Large intestine (tissue), 3 donors: ENCODE measurements at regions not wholly inside any gene's neighbourhood (a gene's known extent, or its start where the extent isn't known, plus 50 kb on each side); places are given as distances from the start of the nearest gene placed in this dataset.

Experiments used
- DNase-seq, 2 donors: peaks; one replicate each; pipeline versions ENCODE4 v3.0.0 to v3.0.0-alpha.2; 2013
- H3K27ac ChIP-seq: one replicate; pipeline ENCODE4 v1.5.1; 2013; ENCODE audit warnings: low read length
- H3K27me3 ChIP-seq: 2 replicates; pipeline ENCODE4 v1.6.1; 2013; ENCODE audit warnings: low read length; ENCODE audit not compliant: control insufficient read depth, insufficient read depth
- H3K36me3 ChIP-seq: 2 replicates; pipeline ENCODE4 v1.6.1; 2013; ENCODE audit warnings: low read length; ENCODE audit not compliant: control insufficient read depth, insufficient read depth
- H3K4me1 ChIP-seq: one replicate; pipeline ENCODE4 v1.6.1; 2013; ENCODE audit warnings: low read length; ENCODE audit not compliant: control insufficient read depth, insufficient read depth
- H3K4me3 ChIP-seq: one replicate; pipeline ENCODE4 v1.5.1; 2013; ENCODE audit warnings: low read length
- H3K9me3 ChIP-seq: one replicate; pipeline ENCODE4 v1.6.1; 2013; ENCODE audit warnings: mild to moderate bottlenecking, low read depth, low read length, moderate library complexity; ENCODE audit not compliant: control insufficient read depth
- WGBS: methylation state at CpG from one replicate; pipeline ENCODE4 v1.1.5; 2013; ENCODE audit warnings: low lambda C conversion rate; ENCODE audit not compliant: insufficient coverage; 5-methylcytosine and 5-hydroxymethylcytosine counted together

GRCh38 chr22:22128440-22128839 is 116.1 kb upstream of the VPREB1 start:
- DNase-seq, result no peak
- H3K9me3 ChIP-seq, result no peaks in the 10 kb centered on the region
- WGBS, result 90% methylated on average over 2 of the region's 2 CpGs
- H3K4me3 ChIP-seq, result no peak overlapping the region
- H3K27me3 ChIP-seq, result no peaks in the 10 kb centered on the region
- H3K27ac ChIP-seq, result no peak overlapping the region
- no peaks in the 10 kb centered on the region for H3K36me3 ChIP-seq
- H3K4me1 ChIP-seq, result no peaks in the 10 kb centered on the region

GRCh38 chr22:22127100-22127499 is 117.5 kb upstream of the VPREB1 start:
- no peaks in the 10 kb centered on the region for H3K9me3 ChIP-seq
- no peaks in the 10 kb centered on the region for H3K27me3 ChIP-seq
- no peak overlapping the region for H3K4me3 ChIP-seq
- no peaks in the 10 kb centered on the region for H3K36me3 ChIP-seq
- WGBS, result 70% methylated on average over 2 of the region's 5 CpGs
- no peaks in the 10 kb centered on the region for H3K4me1 ChIP-seq
- no peak overlapping the region for H3K27ac ChIP-seq
- no peak for DNase-seq

- Histone ChIP-seq H3K4me3 (no peak overlapping the region), H3K9me3 (no peaks in the 10 kb centered on the region), H3K27me3 (no peaks in the 10 kb centered on the region), H3K4me1 (no peaks in the 10 kb centered on the region), H3K27ac (no peak overlapping the region), H3K36me3 (no peaks in the 10 kb centered on the region)
- no peak for DNase-seq
- no CpG with 5 or more reads among the region's 24 CpGs for WGBS
Observed at GRCh38 chr22:22125579-22126468, 118.8 kb upstream of the VPREB1 start.

- Histone ChIP-seq H3K27ac (no peak overlapping the region), H3K36me3 (no peaks in the 10 kb centered on the region), H3K9me3 (no peaks in the 10 kb centered on the region), H3K4me1 (no peaks in the 10 kb centered on the region), H3K27me3 (no peaks in the 10 kb centered on the region), H3K4me3 (no peak overlapping the region)
- no CpG with 5 or more reads among the region's 19 CpGs for WGBS
- DNase-seq, result no peak
Observed at GRCh38 chr22:22125028-22125578, 119.5 kb upstream of the VPREB1 start.

- H3K4me1 ChIP-seq, result no peaks in the 10 kb centered on the region
- DNase-seq, result no peak
- H3K36me3 ChIP-seq, result no peaks in the 10 kb centered on the region
- no peaks in the 10 kb centered on the region for H3K9me3 ChIP-seq
- no CpG with 5 or more reads among the region's 12 CpGs for WGBS
- H3K27me3 ChIP-seq, result no peaks in the 10 kb centered on the region
- H3K27ac ChIP-seq, result no peak overlapping the region
- H3K4me3 ChIP-seq, result no peak overlapping the region
Observed at GRCh38 chr22:22124374-22124773, 120.2 kb upstream of the VPREB1 start.

- Histone ChIP-seq H3K36me3 (no peaks in the 10 kb centered on the region), H3K4me3 (no peak overlapping the region), H3K4me1 (no peaks in the 10 kb centered on the region), H3K27me3 (peaks cover 3% of the 10 kb centered on the region), H3K27ac (no peak overlapping the region), H3K9me3 (no peaks in the 10 kb centered on the region)
- no peak for DNase-seq
- WGBS, result no CpG with 5 or more reads among the region's 15 CpGs
Observed at GRCh38 chr22:22123960-22124278, 120.7 kb upstream of the VPREB1 start.

- Histone ChIP-seq H3K36me3 (no peaks in the 10 kb centered on the region), H3K4me1 (no peaks in the 10 kb centered on the region), H3K27me3 (peaks cover 5% of the 10 kb centered on the region), H3K9me3 (no peaks in the 10 kb centered on the region), H3K4me3 (no peak overlapping the region), H3K27ac (no peak overlapping the region)
- WGBS, result 75% methylated on average over 5 of the region's 16 CpGs
- DNase-seq, result no peak
Observed at GRCh38 chr22:22123118-22123959, 121.2 kb upstream of the VPREB1 start.

GRCh38 chr22:22122348-22123117 is 122.1 kb upstream of the VPREB1 start:
- Histone ChIP-seq H3K9me3 (no peaks in the 10 kb centered on the region), H3K4me3 (no peak overlapping the region), H3K4me1 (no peaks in the 10 kb centered on the region), H3K27ac (no peak overlapping the region), H3K27me3 (peaks cover 5% of the 10 kb centered on the region), H3K36me3 (no peaks in the 10 kb centered on the region)
- WGBS, result 60% methylated on average over 3 of the region's 4 CpGs
- DNase-seq, result no peak

GRCh38 chr22:22121445-22121844 is 123.1 kb upstream of the VPREB1 start:
- H3K4me1 ChIP-seq, result no peaks in the 10 kb centered on the region
- DNase-seq, result no peak
- H3K36me3 ChIP-seq, result no peaks in the 10 kb centered on the region
- no peaks in the 10 kb centered on the region for H3K9me3 ChIP-seq
- peaks cover 5% of the 10 kb centered on the region for H3K27me3 ChIP-seq
- H3K27ac ChIP-seq, result no peak overlapping the region
- no peak overlapping the region for H3K4me3 ChIP-seq

- no peaks in the 10 kb centered on the region for H3K36me3 ChIP-seq
- no peaks in the 10 kb centered on the region for H3K4me1 ChIP-seq
- H3K9me3 ChIP-seq, result no peaks in the 10 kb centered on the region
- no peak for DNase-seq
- WGBS, result 85% methylated on average over 3 of the region's 3 CpGs
- peaks cover 5% of the 10 kb centered on the region for H3K27me3 ChIP-seq
- H3K27ac ChIP-seq, result no peak overlapping the region
- no peak overlapping the region for H3K4me3 ChIP-seq
Observed at GRCh38 chr22:22120160-22120559, 124.4 kb upstream of the VPREB1 start.
